Umbilical cord (tissue), 1 donor: ENCODE measurements at regions not wholly inside any gene's neighbourhood (a gene's known extent, or its start where the extent isn't known, plus 50 kb on each side); places are given as distances from the start of the nearest gene placed in this dataset.

Experiments
- DNase-seq: peaks from one replicate; pipeline ENCODE4 v3.0.0-alpha.2; 2015; ENCODE audit warnings: low spot score

GRCh38 chr22:25350551-25350971 lies 131.1 kb downstream of the CRYBB2 start:
- no peak for DNase-seq

- no peak for DNase-seq
Measured at GRCh38 chr22:25351631-25352293, 132.3 kb downstream of the CRYBB2 start.

GRCh38 chr22:25352294-25352680 lies 132.8 kb downstream of the CRYBB2 start:
- DNase-seq, result no peak

- DNase-seq, result no peak
Measured at GRCh38 chr22:25353516-25354445, 134.3 kb downstream of the CRYBB2 start.

- DNase-seq, result no peak
Measured at GRCh38 chr22:25354456-25354855, 135.0 kb downstream of the CRYBB2 start.

- no peak for DNase-seq
Measured at GRCh38 chr22:25357132-25357455, 137.7 kb downstream of the CRYBB2 start.

GRCh38 chr22:25357606-25358420 lies 138.4 kb downstream of the CRYBB2 start:
- no peak for DNase-seq

- DNase-seq, result no peak
Measured at GRCh38 chr22:25358421-25359170, 139.2 kb downstream of the CRYBB2 start.

GRCh38 chr22:25359601-25360261 lies 140.3 kb downstream of the CRYBB2 start:
- DNase-seq, result no peak

GRCh38 chr22:25360411-25360810 lies 141.0 kb downstream of the CRYBB2 start:
- DNase-seq, result no peak

GRCh38 chr22:25360891-25361645 lies 141.6 kb downstream of the CRYBB2 start:
- no peak for DNase-seq

- DNase-seq, result no peak
Measured at GRCh38 chr22:25361899-25362214, 142.4 kb downstream of the CRYBB2 start.

GRCh38 chr22:25362215-25362882 lies 142.9 kb downstream of the CRYBB2 start:
- peak; percentile 32 for DNase-seq

- no peak for DNase-seq
Measured at GRCh38 chr22:25362883-25363240, 143.4 kb downstream of the CRYBB2 start.

GRCh38 chr22:25363474-25363873 lies 144.0 kb downstream of the CRYBB2 start:
- no peak for DNase-seq

GRCh38 chr22:25364281-25364680 lies 144.8 kb downstream of the CRYBB2 start:
- DNase-seq, result no peak

GRCh38 chr22:25364736-25365241 lies 145.3 kb downstream of the CRYBB2 start:
- no peak for DNase-seq

GRCh38 chr22:25365491-25366261 lies 146.2 kb downstream of the CRYBB2 start:
- no peak for DNase-seq

- DNase-seq, result no peak
Measured at GRCh38 chr22:25366408-25366807, 147.0 kb downstream of the CRYBB2 start.
